WERI-Rb-1 (cell line): ENCODE measurements at regions not wholly inside any gene's neighbourhood (a gene's known extent, or its start where the extent isn't known, plus 50 kb on each side); places are given as distances from the start of the nearest gene placed in this dataset.

Experiments
- DNase-seq: peaks from one replicate; pipeline ENCODE4 v3.0.0-alpha.2; 2020
- H3K27ac ChIP-seq: fragments of 250-450 bp; sonication (Bioruptor Pico); 2 replicates; pipeline ENCODE4 v1.5.1; 2020; ENCODE audit warnings: mild to moderate bottlenecking, moderate library complexity
- H3K27me3 ChIP-seq: fragments of 250-450 bp; sonication (Bioruptor Pico); 2 replicates; pipeline ENCODE4 v1.5.1; 2021; ENCODE audit warnings: mild to moderate bottlenecking, low read depth, moderate library complexity; ENCODE audit not compliant: insufficient read depth, severe bottlenecking
- H3K36me3 ChIP-seq: fragments of 250-450 bp; sonication (Bioruptor Pico); 2 replicates; pipeline ENCODE4 v1.5.1; 2020; ENCODE audit warnings: mild to moderate bottlenecking, moderate library complexity
- H3K4me3 ChIP-seq: 2 replicates; pipeline ENCODE4 v1.5.1; 2011; ENCODE audit warnings: low read depth, mild to moderate bottlenecking, control low read depth, low read length
- H3K9me3 ChIP-seq: fragments of 250-450 bp; sonication (Bioruptor Pico); 2 replicates; pipeline ENCODE4 v1.5.1; 2021; ENCODE audit warnings: mild to moderate bottlenecking, moderate library complexity; ENCODE audit not compliant: severe bottlenecking
- CTCF ChIP-seq: IDR thresholded peaks from 2 replicates; pipeline ENCODE4 v1.5.1; 2011; ENCODE audit warnings: low read depth, mild to moderate bottlenecking, control low read depth, inconsistent platforms, low read length

DNA sequence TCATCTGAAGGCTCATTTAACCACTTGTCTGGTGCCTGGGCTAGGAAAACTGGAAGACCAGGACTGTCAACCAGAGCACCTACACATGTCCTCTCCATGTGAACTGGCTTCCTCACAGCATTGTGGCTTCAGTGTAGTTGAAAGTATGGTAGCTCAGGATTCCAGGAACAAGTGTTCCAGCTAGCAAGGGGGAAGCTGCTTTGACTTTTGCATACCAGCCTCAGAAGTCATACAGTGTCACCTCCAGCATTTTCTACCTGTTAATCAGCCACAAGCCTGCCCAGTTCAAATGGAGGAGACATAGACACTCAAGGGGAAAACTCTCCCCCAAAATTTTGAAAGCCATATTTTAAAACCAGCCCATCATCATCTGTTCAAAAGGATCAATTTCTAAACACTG is 212.8 kb upstream of the CAND1 start:
- Histone ChIP-seq H3K36me3 (peaks cover 4% of the 10 kb centered on the region), H3K27me3 (no peaks in the 10 kb centered on the region), H3K4me3 (no peak overlapping the region), H3K27ac (no peak overlapping the region), H3K9me3 (no peaks in the 10 kb centered on the region)
- no peak for TF ChIP-seq CTCF
- no peak for DNase-seq

GRCh38 chr12:67057072-67057471 is 212.1 kb upstream of the CAND1 start:
- H3K27me3 ChIP-seq: no peaks in the 10 kb centered on the region
- H3K9me3 ChIP-seq: no peaks in the 10 kb centered on the region
- TF ChIP-seq CTCF: no peak
- H3K27ac ChIP-seq: no peak overlapping the region
- peak; percentile 39 for DNase-seq
- H3K4me3 ChIP-seq: no peak overlapping the region
- H3K36me3 ChIP-seq: peaks cover 4% of the 10 kb centered on the region

DNA sequence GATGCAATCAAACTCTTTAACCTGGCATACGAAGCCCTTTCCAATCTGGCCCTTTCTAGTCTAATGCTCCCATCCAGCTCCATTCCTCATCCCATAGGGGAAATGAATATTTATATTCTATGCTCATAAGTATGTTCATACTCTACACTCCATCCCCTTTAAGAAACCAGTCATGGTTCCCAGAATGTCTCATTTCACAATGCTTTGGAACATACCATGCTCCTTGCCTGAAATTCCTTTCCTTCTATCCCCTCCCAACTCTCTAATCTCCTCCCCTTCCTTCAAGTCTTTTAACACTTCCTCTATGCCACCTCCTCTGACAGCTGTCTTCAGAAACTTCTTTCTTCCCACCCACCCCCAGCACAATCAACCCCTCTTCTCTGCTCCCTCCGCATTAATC is 207.0 kb upstream of the CAND1 start:
- no peak for TF ChIP-seq CTCF
- H3K27ac ChIP-seq: no peak overlapping the region
- no peaks in the 10 kb centered on the region for H3K27me3 ChIP-seq
- H3K9me3 ChIP-seq: no peaks in the 10 kb centered on the region
- no peak for DNase-seq
- no peak overlapping the region for H3K4me3 ChIP-seq
- no peaks in the 10 kb centered on the region for H3K36me3 ChIP-seq

DNA sequence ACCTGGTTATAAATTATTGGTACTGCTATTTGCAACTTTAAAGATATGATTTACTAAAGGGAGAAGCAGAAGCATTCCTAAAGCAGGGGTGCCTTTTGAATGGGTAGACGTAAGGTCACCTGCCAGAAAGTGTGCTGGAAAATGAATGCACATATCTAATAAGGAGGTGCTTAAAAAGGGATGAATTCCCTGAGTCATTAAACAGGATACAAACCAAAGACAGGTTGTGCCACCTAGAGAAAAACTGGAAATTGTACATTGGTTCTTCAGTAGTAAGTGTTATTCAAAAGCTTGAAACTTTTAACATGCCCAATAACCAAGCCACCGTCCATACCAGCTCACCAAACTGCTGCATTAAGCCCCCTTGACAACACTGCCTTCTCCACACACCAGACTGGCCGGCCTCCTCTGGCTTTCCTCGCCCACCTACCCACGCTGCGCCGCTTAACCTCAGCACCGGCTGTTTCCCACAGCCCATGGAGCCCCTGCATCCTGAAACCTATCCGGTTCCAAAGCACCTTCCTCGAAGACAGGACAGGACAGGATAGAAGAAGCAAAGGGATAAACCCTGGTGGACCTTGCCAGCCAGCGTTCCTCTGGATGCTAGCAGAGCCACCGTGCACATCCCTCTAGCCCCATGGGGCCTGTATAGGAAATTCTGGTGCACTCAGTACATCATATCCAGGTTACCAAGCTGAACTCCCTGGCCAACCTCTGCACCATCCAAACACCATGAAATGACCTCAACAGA is 201.5 kb upstream of the CAND1 start:
- peak overlapping the region; percentile 78 for H3K27ac ChIP-seq
- no peaks in the 10 kb centered on the region for H3K36me3 ChIP-seq
- H3K4me3 ChIP-seq: peak overlapping the region; percentile 60
- DNase-seq: peak; percentile 12
- TF ChIP-seq CTCF: no peak
- no peaks in the 10 kb centered on the region for H3K27me3 ChIP-seq
- no peaks in the 10 kb centered on the region for H3K9me3 ChIP-seq

- Histone ChIP-seq H3K27ac (peak overlapping the region; percentile 78), H3K36me3 (no peaks in the 10 kb centered on the region), H3K9me3 (no peaks in the 10 kb centered on the region), H3K27me3 (no peaks in the 10 kb centered on the region), H3K4me3 (peak overlapping the region; percentile 60)
- peak; percentile 26 for DNase-seq
- 0 out of 2 replicates have a peak, but pooled peaks have one; percentile 32 for TF ChIP-seq CTCF
These were observed 200.9 kb upstream of the CAND1 start for GRCh38 chr12:67068204-67068731.
